Left lung (tissue), 4 donors: ENCODE measurements at regions not wholly inside any gene's neighbourhood (a gene's known extent, or its start where the extent isn't known, plus 50 kb on each side); places are given as distances from the start of the nearest gene placed in this dataset.

ENCODE experiments used
- ATAC-seq: fragments of 200-7000 bp; cut with Tn5 transposase; one replicate; pipeline ENCODE4 v1.9.1; 2020; ENCODE audit warnings: moderate library complexity
- DNase-seq, 4 donors: peaks; one replicate each; pipeline ENCODE4 v3.0.0-alpha.2; 2013 to 2020
- H3K27ac ChIP-seq, 2 donors: fragments of 200-600 bp; sonication (generic) in 1 of 2; one replicate each; pipeline versions ENCODE4 v1.5.0 to v1.8.0; 2020 to 2021
- H3K27me3 ChIP-seq, 2 donors: fragments of 200-600 bp; sonication (generic) in 1 of 2; one replicate each; pipeline versions ENCODE4 v1.5.0 to v1.8.0; 2020 to 2021
- H3K36me3 ChIP-seq, 2 donors: fragments of 200-600 bp; sonication (generic) in 1 of 2; one replicate each; pipeline versions ENCODE4 v1.5.0 to v1.8.0; 2020 to 2021
- H3K4me1 ChIP-seq, 2 donors: fragments of 200-600 bp; one replicate each; pipeline ENCODE4 v1.8.0; 2021
- H3K4me3 ChIP-seq, 2 donors: fragments of 200-600 bp; sonication (generic) in 1 of 2; one replicate each; pipeline versions ENCODE4 v1.5.0 to v1.8.0; 2020 to 2021; ENCODE audit warnings: mild to moderate bottlenecking in 1 of 2
- H3K9me3 ChIP-seq, 2 donors: fragments of 200-600 bp; sonication (generic) in 1 of 2; one replicate each; pipeline versions ENCODE4 v1.5.0 to v1.8.0; 2020 to 2021
- CTCF ChIP-seq, 2 donors: fragments of 200-600 bp; sonication (generic) in 1 of 2; IDR thresholded peaks; one replicate each; pipeline versions ENCODE4 v1.5.0 to v1.8.0; 2021; ENCODE audit warnings: antibody characterized with exemption in 2 of 2
- intact Hi-C, 2 donors: fragments of 100-400 bp; cut with DNase I; formaldehyde crosslinking; loops; one replicate each; pipeline versions ENCODE4 v1.11.2 to v1.14.2; 2022
- donor health status: DM: no; HTN: yes; CAD: no.
- donor health status: DM: no; HTN: no; CAD: no.

- Histone ChIP-seq H3K9me3 (no peaks in the 10 kb centered on the region), H3K36me3 (no peaks in the 10 kb centered on the region), H3K27me3 (no peaks in the 10 kb centered on the region), H3K4me3 (no peak overlapping the region), H3K4me1 (no peaks in the 10 kb centered on the region), H3K27ac (no peak overlapping the region)
- no peak for TF ChIP-seq CTCF (IDR thresholded peaks at IDR 0.05)
- ATAC-seq (no peak), DNase-seq (no peak)
- intact Hi-C loops: no loop called here
Observed at GRCh38 chr14:78091361-78091760, 78.8 kb upstream of the NRXN3 start.

GRCh38 chr14:78092040-78092439 lies 78.1 kb upstream of the NRXN3 start:
- no peaks in the 10 kb centered on the region for H3K27me3 ChIP-seq
- intact Hi-C loops: no loop called here
- no peak for DNase-seq
- no peak for TF ChIP-seq CTCF (IDR thresholded peaks at IDR 0.05)
- H3K4me3 ChIP-seq: no peak overlapping the region
- no peak overlapping the region for H3K27ac ChIP-seq
- no peaks in the 10 kb centered on the region for H3K36me3 ChIP-seq
- H3K4me1 ChIP-seq: no peaks in the 10 kb centered on the region
- no peak for ATAC-seq
- no peaks in the 10 kb centered on the region for H3K9me3 ChIP-seq

DNA sequence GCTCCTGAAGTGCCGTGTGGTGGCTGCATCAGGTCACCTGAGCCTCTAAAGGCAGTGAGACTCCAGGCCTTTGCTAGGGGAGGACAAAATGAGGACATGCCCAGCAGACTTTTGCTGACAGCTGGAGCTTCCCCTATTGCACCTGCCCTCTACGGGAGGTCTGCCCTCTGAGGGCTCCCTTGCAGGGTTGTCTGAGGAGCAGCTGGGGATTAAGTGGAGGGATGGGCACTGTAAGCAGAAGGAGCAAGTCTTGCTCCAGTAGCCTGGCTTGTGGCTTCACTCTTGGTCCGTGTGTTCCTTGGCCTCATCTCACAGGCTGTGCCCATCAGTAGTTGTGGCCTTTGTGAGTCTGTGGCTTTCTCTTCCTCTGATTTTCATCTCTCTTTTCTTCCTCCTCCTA lies 66.9 kb upstream of the NRXN3 start:
- no peak for TF ChIP-seq CTCF (IDR thresholded peaks at IDR 0.05)
- intact Hi-C loops: no loop called here
- Histone ChIP-seq H3K4me3 (no peak overlapping the region), H3K27ac (no peak overlapping the region), H3K4me1 (no peaks in the 10 kb centered on the region), H3K36me3 (no peaks in the 10 kb centered on the region), H3K9me3 (no peaks in the 10 kb centered on the region), H3K27me3 (peaks cover 0 to 4% of the 10 kb centered on the region in 2 donors)
- ATAC-seq (no peak), DNase-seq (no peak)

- Histone ChIP-seq H3K27ac (no peak overlapping the region), H3K9me3 (no peaks in the 10 kb centered on the region), H3K4me1 (no peaks in the 10 kb centered on the region), H3K36me3 (no peaks in the 10 kb centered on the region), H3K4me3 (no peak overlapping the region), H3K27me3 (peaks cover 0 to 4% of the 10 kb centered on the region in 2 donors)
- intact Hi-C loops: no loop called here
- DNase-seq: no peak
- no peak for TF ChIP-seq CTCF (IDR thresholded peaks at IDR 0.05)
- ATAC-seq: no peak
Observed at GRCh38 chr14:78104160-78104559, 66.0 kb upstream of the NRXN3 start.

- H3K27me3 ChIP-seq: peaks cover 0 to 4% of the 10 kb centered on the region in 2 donors
- intact Hi-C loops: no loop called here
- no peak overlapping the region for H3K4me3 ChIP-seq
- ATAC-seq (no peak), DNase-seq (no peak)
- H3K9me3 ChIP-seq: no peaks in the 10 kb centered on the region
- no peak overlapping the region for H3K27ac ChIP-seq
- no peaks in the 10 kb centered on the region for H3K4me1 ChIP-seq
- no peak for TF ChIP-seq CTCF (IDR thresholded peaks at IDR 0.05)
- no peaks in the 10 kb centered on the region for H3K36me3 ChIP-seq
Observed at GRCh38 chr14:78104655-78105054, 65.5 kb upstream of the NRXN3 start.
